Prostate gland (tissue), 2 donors: ENCODE measurements at regions not wholly inside any gene's neighbourhood (a gene's known extent, or its start where the extent isn't known, plus 50 kb on each side); places are given as distances from the start of the nearest gene placed in this dataset.
"Not testable (repeated sequence)": the region's sequence is repeated elsewhere in the genome, so short reads cannot be mapped to it uniquely, and the experiment has no call there.

ENCODE experiments used
- DNase-seq: peaks from one replicate; pipeline ENCODE4 v3.0.0-alpha.2; 2019; ENCODE audit warnings: low spot score
- H3K27ac ChIP-seq, 2 donors: fragments of 200-600 bp; sonication (generic); 2 replicates each; pipeline ENCODE4 v1.5.1; 2017 to 2019
- H3K27me3 ChIP-seq: fragments of 200-600 bp; sonication (generic); replicated peaks from 2 replicates; pipeline ENCODE4 v1.5.1; 2019; ENCODE audit not compliant: insufficient read depth
- H3K36me3 ChIP-seq, 2 donors: fragments of 200-600 bp; sonication (generic); 1 replicate in 1 of 2; 2 replicates in 1 of 2; pipeline versions ENCODE4 v1.5.1 to v1.8.1; 2017 to 2019
- H3K4me1 ChIP-seq: fragments of 200-600 bp; sonication (generic); replicated peaks from 2 replicates; pipeline ENCODE4 v1.5.1; 2019
- H3K4me3 ChIP-seq, 2 donors: fragments of 200-600 bp; sonication (generic); 2 replicates each; pipeline ENCODE4 v1.5.1; 2017 to 2019
- H3K9me3 ChIP-seq: fragments of 200-600 bp; sonication (generic); 2 replicates; pipeline ENCODE4 v1.5.1; 2017
- CTCF ChIP-seq, 4 experiments: fragments of 200-600 bp in 2 of 4; fragments of 450-650 bp in 2 of 4; sonication (generic) in 2 of 4; IDR thresholded peaks; 1 replicate in 3 of 4; 2 replicates in 1 of 4; pipeline ENCODE4 v1.5.1; 2016 to 2019; ENCODE audit warnings: antibody characterized with exemption in 4 of 4, mild to moderate bottlenecking in 2 of 4, moderate library complexity in 2 of 4
- POLR2A ChIP-seq: fragments of 450-650 bp; IDR thresholded peaks from one replicate; pipeline ENCODE4 v1.6.1; 2016; ENCODE audit warnings: antibody characterized with exemption, mild to moderate bottlenecking
- POLR2AphosphoS5 ChIP-seq: sonication (generic); formaldehyde crosslinking; IDR thresholded peaks from one replicate; pipeline ENCODE4 v1.6.1; 2017; ENCODE audit warnings: antibody characterized with exemption
- WGBS: methylation state at CpG from one replicate; pipeline ENCODE4 v1.1.5; 2018; 5-methylcytosine and 5-hydroxymethylcytosine counted together
- intact Hi-C: fragments of 100-400 bp; cut with DNase I; formaldehyde crosslinking; loops from one replicate; pipeline ENCODE4 v1.14.2; 2022

GRCh38 chr3:83230841-83231240 is 1469.4 kb upstream of the GBE1 start:
- Histone ChIP-seq H3K36me3 (no peaks in the 10 kb centered on the region), H3K4me1 (no peaks in the 10 kb centered on the region), H3K27me3 (no peaks in the 10 kb centered on the region), H3K9me3 (no peaks in the 10 kb centered on the region), H3K4me3 (no peak overlapping the region), H3K27ac (no peak overlapping the region)
- TF ChIP-seq POLR2A, result no peak
- no peak for DNase-seq
- intact Hi-C loops, result no loop called here
- WGBS, result 69% methylated on average over 3 of the region's 3 CpGs

GRCh38 chr3:83230376-83230775 is 1468.9 kb upstream of the GBE1 start:
- no peak overlapping the region for H3K4me3 ChIP-seq
- DNase-seq, result no peak
- WGBS, result 79% methylated on average over 1 of the region's 1 CpG
- H3K36me3 ChIP-seq, result no peaks in the 10 kb centered on the region
- TF ChIP-seq POLR2A, result no peak
- no peak for TF ChIP-seq CTCF (IDR thresholded peaks at IDR 0.05)
- TF ChIP-seq POLR2AphosphoS5, result no peak
- H3K4me1 ChIP-seq, result no peaks in the 10 kb centered on the region
- intact Hi-C loops, result no loop called here
- no peak overlapping the region for H3K27ac ChIP-seq
- no peaks in the 10 kb centered on the region for H3K27me3 ChIP-seq
- H3K9me3 ChIP-seq, result no peaks in the 10 kb centered on the region

GRCh38 chr3:83226751-83227150 is 1465.3 kb upstream of the GBE1 start:
- TF ChIP-seq POLR2AphosphoS5, result no peak
- no peak for TF ChIP-seq POLR2A
- no peak for TF ChIP-seq CTCF (IDR thresholded peaks at IDR 0.05)
- no peaks in the 10 kb centered on the region for H3K4me1 ChIP-seq

GRCh38 chr3:83224101-83224868 is 1462.8 kb upstream of the GBE1 start:
- H3K27me3 ChIP-seq, result no peaks in the 10 kb centered on the region
- H3K9me3 ChIP-seq, result no peaks in the 10 kb centered on the region
- intact Hi-C loops, result no loop called here
- H3K4me1 ChIP-seq, result no peaks in the 10 kb centered on the region
- no peak overlapping the region for H3K27ac ChIP-seq
- H3K36me3 ChIP-seq, result no peaks in the 10 kb centered on the region
- H3K4me3 ChIP-seq, result no peak overlapping the region
- 77% methylated on average over 5 of the region's 5 CpGs for WGBS
- TF ChIP-seq POLR2AphosphoS5, result no peak
- TF ChIP-seq CTCF (IDR thresholded peaks at IDR 0.05), result no peak
- TF ChIP-seq POLR2A, result no peak
- DNase-seq, result no peak

More at GRCh38 chr3:83226751-83227150, 1465.3 kb upstream of the GBE1 start:
- DNase-seq, result no peak
- H3K9me3 ChIP-seq, result no peaks in the 10 kb centered on the region
- no peak overlapping the region for H3K4me3 ChIP-seq
- no peaks in the 10 kb centered on the region for H3K27me3 ChIP-seq
- WGBS, result 88% methylated on average over 3 of the region's 3 CpGs
- H3K36me3 ChIP-seq, result no peaks in the 10 kb centered on the region
- no peak overlapping the region for H3K27ac ChIP-seq
- intact Hi-C loops, result no loop called here

- intact Hi-C loops, result no loop called here
- Histone ChIP-seq H3K4me3 (no peak overlapping the region), H3K27me3 (no peaks in the 10 kb centered on the region), H3K9me3 (no peaks in the 10 kb centered on the region), H3K27ac (no peak overlapping the region), H3K4me1 (no peaks in the 10 kb centered on the region), H3K36me3 (no peaks in the 10 kb centered on the region)
- TF ChIP-seq POLR2AphosphoS5, result no peak
- no peak for TF ChIP-seq CTCF (IDR thresholded peaks at IDR 0.05)
- no peak for TF ChIP-seq POLR2A
- 90% methylated on average over 13 of the region's 14 CpGs for WGBS
- DNase-seq, result no peak
Measured at GRCh38 chr3:83218383-83219200, 1457.1 kb upstream of the GBE1 start.

GRCh38 chr3:83217595-83218118 is 1456.2 kb upstream of the GBE1 start:
- H3K27me3 ChIP-seq, DNase-seq, H3K4me1 ChIP-seq, intact Hi-C loops, H3K9me3 ChIP-seq, H3K27ac ChIP-seq, H3K36me3 ChIP-seq, H3K4me3 ChIP-seq: not testable (repeated sequence)
- 97% methylated on average over 19 of the region's 41 CpGs for WGBS
